Trophoblast cell (in vitro differentiated cells and primary cell): ENCODE measurements at regions not wholly inside any gene's neighbourhood (a gene's known extent, or its start where the extent isn't known, plus 50 kb on each side); places are given as distances from the start of the nearest gene placed in this dataset.

Experiments used
- DNase-seq, 2 donors: peaks; one replicate each; pipeline ENCODE4 v3.0.0-alpha.2; 2016
- H2AFZ ChIP-seq: 2 replicates; pipeline ENCODE4 v1.6.1; 2013; ENCODE audit warnings: low read length, moderate library complexity, mild to moderate bottlenecking; ENCODE audit not compliant: insufficient read depth, poor library complexity
- H2AK5ac ChIP-seq: 2 replicates; pipeline ENCODE4 v1.6.1; 2013; ENCODE audit warnings: mild to moderate bottlenecking, low read length
- H2BK120ac ChIP-seq: 2 replicates; pipeline ENCODE4 v1.6.1; 2013; ENCODE audit warnings: low read length, mild to moderate bottlenecking, moderate library complexity; ENCODE audit not compliant: insufficient read depth, poor library complexity
- H2BK12ac ChIP-seq: 2 replicates; pipeline ENCODE4 v1.6.1; 2013; ENCODE audit warnings: mild to moderate bottlenecking, low read length, moderate library complexity
- H2BK5ac ChIP-seq: 2 replicates; pipeline ENCODE4 v1.6.1; 2013; ENCODE audit warnings: low read length, low read depth, moderate library complexity, mild to moderate bottlenecking; ENCODE audit not compliant: poor library complexity
- H3K14ac ChIP-seq: 2 replicates; pipeline ENCODE4 v1.6.1; 2013; ENCODE audit warnings: mild to moderate bottlenecking, low read length
- H3K18ac ChIP-seq: 2 replicates; pipeline ENCODE4 v1.6.1; 2013; ENCODE audit warnings: mild to moderate bottlenecking, low read length
- H3K23ac ChIP-seq: 2 replicates; pipeline ENCODE4 v1.6.1; 2013; ENCODE audit warnings: low read length
- H3K27ac ChIP-seq: 2 replicates; pipeline ENCODE4 v1.5.1; 2013; ENCODE audit warnings: low read depth, mild to moderate bottlenecking, inconsistent platforms, low read length, moderate library complexity
- H3K27me3 ChIP-seq: 2 replicates; pipeline ENCODE4 v1.6.1; 2013; ENCODE audit warnings: inconsistent platforms, mild to moderate bottlenecking, low read length, moderate library complexity; ENCODE audit not compliant: insufficient read depth
- H3K36me3 ChIP-seq, 2 experiments: 1 replicate in 1 of 2; 2 replicates in 1 of 2; pipeline ENCODE4 v1.6.1; 2013; ENCODE audit warnings: low read length in 2 of 2, mild to moderate bottlenecking in 2 of 2, moderate library complexity in 1 of 2; ENCODE audit not compliant: insufficient read depth in 2 of 2, control insufficient read depth in 1 of 2
- H3K4ac ChIP-seq: 2 replicates; pipeline ENCODE4 v1.6.1; 2013; ENCODE audit warnings: low read depth, mild to moderate bottlenecking, low read length, moderate library complexity
- H3K4me1 ChIP-seq, 2 experiments: 1 replicate in 1 of 2; 2 replicates in 1 of 2; pipeline ENCODE4 v1.6.1; 2013; ENCODE audit warnings: low read length in 2 of 2, mild to moderate bottlenecking in 2 of 2, moderate library complexity in 1 of 2; ENCODE audit not compliant: insufficient read depth in 2 of 2, control insufficient read depth in 1 of 2
- H3K4me2 ChIP-seq: 2 replicates; pipeline ENCODE4 v1.6.1; 2013; ENCODE audit warnings: inconsistent platforms, mild to moderate bottlenecking, low read length, moderate library complexity
- H3K4me3 ChIP-seq: 2 replicates; pipeline ENCODE4 v1.5.1; 2013; ENCODE audit warnings: mild to moderate bottlenecking, low read depth, low read length, inconsistent platforms
- H3K79me1 ChIP-seq: one replicate; pipeline ENCODE4 v1.6.1; 2013; ENCODE audit warnings: low read length
- H3K79me2 ChIP-seq: 2 replicates; pipeline ENCODE4 v1.6.1; 2013; ENCODE audit warnings: low read length, mild to moderate bottlenecking; ENCODE audit not compliant: control insufficient read depth, insufficient read depth, poor library complexity
- H3K9ac ChIP-seq: 2 replicates; pipeline ENCODE4 v1.6.1; 2013; ENCODE audit warnings: mild to moderate bottlenecking, low read length
- H3K9me3 ChIP-seq: 2 replicates; pipeline ENCODE4 v1.6.1; 2013; ENCODE audit warnings: low read depth, mild to moderate bottlenecking, control low read depth, inconsistent platforms, low read length; ENCODE audit not compliant: insufficient read depth
- H4K12ac ChIP-seq: 2 replicates; pipeline ENCODE4 v1.6.1; 2013; ENCODE audit warnings: low read depth, mild to moderate bottlenecking, low read length, moderate library complexity
- H4K8ac ChIP-seq: 2 replicates; pipeline ENCODE4 v1.6.1; 2013; ENCODE audit warnings: low read depth, mild to moderate bottlenecking, low read length, moderate library complexity
- H4K91ac ChIP-seq: one replicate; pipeline ENCODE4 v1.6.1; 2013; ENCODE audit warnings: low read depth, mild to moderate bottlenecking, low read length, moderate library complexity
- WGBS: extraction: QIAGEN DNeasy Blood & Tissue Kit; methylation state at CpG from one replicate; pipeline ENCODE4 v1.1.7; 2013; ENCODE audit warnings: missing lambda C conversion rate; ENCODE audit not compliant: insufficient read length, insufficient coverage; ENCODE audit errors: extremely low coverage; 5-methylcytosine and 5-hydroxymethylcytosine counted together

DNA sequence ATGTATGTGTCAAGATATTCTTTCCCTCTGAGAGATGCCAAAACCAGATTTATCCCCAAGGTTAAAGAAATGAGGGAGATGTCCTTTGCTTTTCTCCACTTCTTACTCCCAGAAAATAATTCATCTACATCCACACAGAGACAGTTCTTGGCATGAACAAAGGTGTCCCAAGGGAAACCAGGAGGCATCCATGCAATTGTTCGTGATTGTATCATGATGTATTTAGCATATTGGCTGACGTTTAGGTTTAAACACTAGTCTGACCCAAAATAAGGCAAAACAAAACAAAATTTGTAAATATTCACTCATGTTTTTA, 223.9 kb downstream of the C7orf25 start:
- Histone ChIP-seq H3K27me3 (no peaks in the 10 kb centered on the region), H3K9ac (no peak overlapping the region), H3K9me3 (no peaks in the 10 kb centered on the region), H3K4me3 (no peak overlapping the region), H3K4me2 (no peak overlapping the region), H2BK120ac (no peak overlapping the region), H2AK5ac (no peak overlapping the region), H2AFZ (no peak overlapping the region), H2BK12ac (no peak overlapping the region), H3K4ac (no peak overlapping the region), H3K79me2 (no peaks in the 10 kb centered on the region), H3K36me3 (no peaks in the 10 kb centered on the region), H3K14ac (no peak overlapping the region), H4K12ac (no peak overlapping the region), H3K27ac (no peak overlapping the region), H3K23ac (no peak overlapping the region), H3K4me1 (no peaks in the 10 kb centered on the region), H3K18ac (no peak overlapping the region), H2BK5ac (no peak overlapping the region), H4K91ac (no peak overlapping the region), H4K8ac (no peak overlapping the region), H3K79me1 (no peaks in the 10 kb centered on the region)
- no CpG with 5 or more reads among the region's 2 CpGs for WGBS
- no peak for DNase-seq

DNA sequence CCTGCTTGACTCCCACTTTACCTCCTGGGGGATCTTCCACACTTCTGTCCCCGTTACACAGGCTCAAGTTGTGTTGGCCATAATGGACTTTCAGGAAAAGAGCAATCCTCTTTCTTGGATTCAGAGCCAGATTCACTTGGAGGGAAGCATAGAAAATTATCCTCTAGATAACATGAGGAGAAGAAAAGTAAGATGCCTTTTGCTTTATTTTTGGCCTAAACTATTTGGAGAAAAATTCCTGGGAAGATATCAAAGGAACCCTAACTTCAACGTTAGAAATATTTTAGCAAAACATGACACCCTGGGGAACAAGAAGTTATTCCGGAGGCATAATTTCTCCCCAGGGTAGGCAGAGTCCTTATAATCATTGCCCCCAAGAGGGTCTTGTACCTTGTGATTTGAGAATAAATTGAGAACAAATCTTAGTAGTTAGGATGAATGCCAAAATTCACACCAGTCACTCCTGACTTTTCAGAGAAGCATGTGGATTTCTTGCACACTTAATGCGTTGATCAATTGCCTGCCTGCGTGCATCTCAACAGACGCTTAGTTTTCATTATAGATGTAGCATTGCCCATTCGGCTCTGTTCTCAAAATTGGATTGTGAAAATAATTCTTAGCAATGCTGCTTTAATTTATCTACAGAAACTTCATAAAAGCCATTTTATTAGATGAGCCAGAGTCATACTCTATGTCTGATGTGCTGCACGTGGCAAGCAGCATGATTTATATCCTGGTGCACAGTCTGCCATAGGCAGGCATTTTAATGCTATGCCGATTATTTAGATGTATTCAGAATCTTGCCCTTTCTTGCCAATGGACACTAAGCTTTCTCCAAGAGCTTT, 224.4 kb downstream of the C7orf25 start:
- no peak overlapping the region for H3K9ac ChIP-seq
- no peak overlapping the region for H2BK120ac ChIP-seq
- no peak overlapping the region for H2BK12ac ChIP-seq
- H3K4me2 ChIP-seq, result no peak overlapping the region
- no peak overlapping the region for H3K4me3 ChIP-seq
- H4K12ac ChIP-seq, result no peak overlapping the region
- H3K4ac ChIP-seq, result no peak overlapping the region
- no peaks in the 10 kb centered on the region for H3K4me1 ChIP-seq
- H3K79me2 ChIP-seq, result no peaks in the 10 kb centered on the region
- no peaks in the 10 kb centered on the region for H3K79me1 ChIP-seq
- H3K9me3 ChIP-seq, result no peaks in the 10 kb centered on the region
- no peak overlapping the region for H2BK5ac ChIP-seq
- H3K27ac ChIP-seq, result no peak overlapping the region
- no peak overlapping the region for H3K23ac ChIP-seq
- H3K18ac ChIP-seq, result no peak overlapping the region
- H3K36me3 ChIP-seq, result no peaks in the 10 kb centered on the region
- no peak overlapping the region for H2AFZ ChIP-seq
- H3K27me3 ChIP-seq, result no peaks in the 10 kb centered on the region
- H4K91ac ChIP-seq, result no peak overlapping the region
- no peak overlapping the region for H2AK5ac ChIP-seq
- no peak overlapping the region for H4K8ac ChIP-seq
- H3K14ac ChIP-seq, result no peak overlapping the region
- no peak for DNase-seq
- no CpG with 5 or more reads among the region's 9 CpGs for WGBS

DNA sequence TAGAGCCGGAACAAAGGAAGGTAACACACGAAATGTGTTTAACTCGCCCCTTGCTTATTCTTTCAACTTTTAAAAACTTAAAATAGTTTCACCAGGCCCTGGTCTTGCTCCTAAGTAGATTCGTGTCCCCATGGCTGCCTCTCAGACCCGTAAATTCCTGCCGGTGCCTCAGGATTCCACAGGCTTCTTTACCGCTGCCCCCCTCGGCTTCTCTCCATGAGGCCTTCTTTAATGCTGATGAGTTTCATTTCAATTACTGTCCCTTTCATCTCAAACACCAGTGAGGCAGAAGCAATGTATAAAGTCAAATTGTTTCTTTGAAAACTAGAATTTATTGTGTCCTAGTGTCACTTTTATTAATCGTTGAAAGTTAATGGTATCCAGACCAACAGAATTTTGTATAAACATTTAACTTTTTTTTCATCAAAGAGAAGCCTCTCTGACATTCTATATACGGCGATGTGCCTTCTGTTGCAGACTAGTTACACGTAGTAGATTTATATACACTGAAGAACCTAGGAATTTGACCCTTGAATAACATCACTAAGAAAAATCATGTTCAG, 225.2 kb downstream of the C7orf25 start:
- no CpG with 5 or more reads among the region's 12 CpGs for WGBS
- H3K79me2 ChIP-seq, result no peaks in the 10 kb centered on the region
- H3K4me2 ChIP-seq, result no peak overlapping the region
- no peak overlapping the region for H2AFZ ChIP-seq
- no peak overlapping the region for H3K4ac ChIP-seq
- H4K91ac ChIP-seq, result no peak overlapping the region
- H4K8ac ChIP-seq, result no peak overlapping the region
- no peak overlapping the region for H2BK5ac ChIP-seq
- H2BK12ac ChIP-seq, result no peak overlapping the region
- H3K14ac ChIP-seq, result no peak overlapping the region
- no peak overlapping the region for H3K23ac ChIP-seq
- no peaks in the 10 kb centered on the region for H3K79me1 ChIP-seq
- no peak for DNase-seq
- H3K36me3 ChIP-seq, result no peaks in the 10 kb centered on the region
- H3K9me3 ChIP-seq, result no peaks in the 10 kb centered on the region
- no peak overlapping the region for H3K27ac ChIP-seq
- H3K4me1 ChIP-seq, result no peaks in the 10 kb centered on the region
- H2BK120ac ChIP-seq, result no peak overlapping the region
- H3K18ac ChIP-seq, result no peak overlapping the region
- H3K27me3 ChIP-seq, result no peaks in the 10 kb centered on the region
- no peak overlapping the region for H3K4me3 ChIP-seq
- no peak overlapping the region for H4K12ac ChIP-seq
- H3K9ac ChIP-seq, result no peak overlapping the region
- H2AK5ac ChIP-seq, result no peak overlapping the region

DNA sequence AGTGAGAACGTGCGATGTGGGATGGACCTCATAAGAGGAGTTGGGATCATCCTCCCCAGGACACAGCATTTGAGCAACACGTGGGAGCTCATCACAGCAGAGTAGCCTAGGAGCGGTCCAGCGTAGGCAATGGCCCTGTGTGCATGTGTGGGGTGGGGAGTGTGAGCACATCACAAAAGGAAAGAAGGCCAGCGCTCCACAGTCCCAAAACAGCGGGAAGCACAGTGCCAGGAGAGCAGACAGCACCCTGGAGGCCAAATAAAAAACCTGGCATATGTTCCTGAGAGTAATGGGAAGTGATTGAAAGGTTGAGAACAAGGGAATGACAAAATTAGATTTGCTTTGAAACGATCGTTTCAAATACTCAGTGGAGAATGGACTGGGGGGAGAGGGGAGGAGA, 226.0 kb downstream of the C7orf25 start:
- no peak overlapping the region for H2BK12ac ChIP-seq
- H3K4me1 ChIP-seq, result no peaks in the 10 kb centered on the region
- no peaks in the 10 kb centered on the region for H3K9me3 ChIP-seq
- WGBS, result no CpG with 5 or more reads among the region's 9 CpGs
- H3K4me2 ChIP-seq, result no peak overlapping the region
- no peaks in the 10 kb centered on the region for H3K27me3 ChIP-seq
- no peaks in the 10 kb centered on the region for H3K36me3 ChIP-seq
- H3K18ac ChIP-seq, result no peak overlapping the region
- H4K91ac ChIP-seq, result no peak overlapping the region
- no peak overlapping the region for H2AK5ac ChIP-seq
- no peak overlapping the region for H3K4ac ChIP-seq
- H3K4me3 ChIP-seq, result no peak overlapping the region
- no peak overlapping the region for H4K8ac ChIP-seq
- H3K79me2 ChIP-seq, result no peaks in the 10 kb centered on the region
- H4K12ac ChIP-seq, result no peak overlapping the region
- no peak overlapping the region for H3K23ac ChIP-seq
- H2BK120ac ChIP-seq, result no peak overlapping the region
- H2BK5ac ChIP-seq, result no peak overlapping the region
- no peaks in the 10 kb centered on the region for H3K79me1 ChIP-seq
- H2AFZ ChIP-seq, result no peak overlapping the region
- H3K14ac ChIP-seq, result no peak overlapping the region
- H3K27ac ChIP-seq, result no peak overlapping the region
- H3K9ac ChIP-seq, result no peak overlapping the region
- no peak for DNase-seq
